Epithelial cell of esophagus (primary cell): ENCODE measurements at regions not wholly inside any gene's neighbourhood (a gene's known extent, or its start where the extent isn't known, plus 50 kb on each side); places are given as distances from the start of the nearest gene placed in this dataset.
"Not testable (repeated sequence)": the region's sequence is repeated elsewhere in the genome, so short reads cannot be mapped to it uniquely, and the experiment has no call there.

Experiments used
- DNase-seq: peaks from one replicate; pipeline ENCODE4 v3.0.0; 2010; ENCODE audit warnings: low read depth
- H3K4me3 ChIP-seq: 2 replicates; pipeline ENCODE4 v1.5.1; 2011; ENCODE audit warnings: mild to moderate bottlenecking, low read length, control low read depth
- CTCF ChIP-seq: IDR thresholded peaks from 2 replicates; pipeline ENCODE4 v1.5.1; 2011; ENCODE audit warnings: low read depth, mild to moderate bottlenecking, low read length, control low read depth, inconsistent platforms; ENCODE audit not compliant: insufficient read depth; ENCODE audit errors: missing control alignments

- no peak for DNase-seq
- no peak for TF ChIP-seq CTCF
Observed at GRCh38 chr6:15935661-15936060, 193.2 kb upstream of the MYLIP start.

GRCh38 chr6:15931697-15932096 lies 197.2 kb upstream of the MYLIP start:
- DNase-seq, H3K4me3 ChIP-seq: not testable (repeated sequence)

More at GRCh38 chr6:15935661-15936060, 193.2 kb upstream of the MYLIP start:
- no peak overlapping the region for H3K4me3 ChIP-seq

- no peak overlapping the region for H3K4me3 ChIP-seq
- DNase-seq: no peak
- no peak for TF ChIP-seq CTCF
Observed at GRCh38 chr6:15930207-15930606, 198.7 kb upstream of the MYLIP start.

- TF ChIP-seq CTCF: no peak
- peak; percentile 60 for DNase-seq
- no peak overlapping the region for H3K4me3 ChIP-seq
Observed at GRCh38 chr6:15929685-15930084, 199.2 kb upstream of the MYLIP start.

GRCh38 chr6:15927531-15928225 lies 201.2 kb upstream of the MYLIP start:
- TF ChIP-seq CTCF: no peak
- no peak overlapping the region for H3K4me3 ChIP-seq
- peak; percentile 18 for DNase-seq

GRCh38 chr6:15926256-15926655 lies 202.6 kb upstream of the MYLIP start:
- no peak overlapping the region for H3K4me3 ChIP-seq
- no peak for TF ChIP-seq CTCF
- no peak for DNase-seq

- DNase-seq: no peak
- no peak for TF ChIP-seq CTCF
- H3K4me3 ChIP-seq: no peak overlapping the region
Observed at GRCh38 chr6:15924893-15925292, 204.0 kb upstream of the MYLIP start.
